Tibial artery (tissue), 4 donors: ENCODE measurements at regions not wholly inside any gene's neighbourhood (a gene's known extent, or its start where the extent isn't known, plus 50 kb on each side); places are given as distances from the start of the nearest gene placed in this dataset.

ENCODE experiments used
- DNase-seq, 2 donors: peaks; one replicate each; pipeline ENCODE4 v3.0.0-alpha.2; 2019
- H3K27ac ChIP-seq, 2 donors: fragments of 200-600 bp; sonication (generic) in 1 of 2; 1 replicate in 1 of 2; 2 replicates in 1 of 2; pipeline ENCODE4 v1.5.1; 2018 to 2019; ENCODE audit warnings: mild to moderate bottlenecking in 1 of 2
- H3K27me3 ChIP-seq, 2 donors: fragments of 200-600 bp; sonication (generic) in 1 of 2; one replicate each; pipeline versions ENCODE4 v1.5.1 to v1.6.0; 2016 to 2019
- H3K36me3 ChIP-seq, 3 donors: fragments of 200-600 bp; sonication (generic) in 2 of 3; one replicate each; pipeline ENCODE4 v1.5.1; 2016 to 2019; ENCODE audit warnings: mild to moderate bottlenecking in 2 of 3
- H3K4me1 ChIP-seq, 4 donors: fragments of 200-600 bp; sonication (generic) in 2 of 4; 1 replicate in 3 of 4; 2 replicates in 1 of 4; pipeline ENCODE4 v1.5.1; 2016 to 2019
- H3K4me3 ChIP-seq, 2 donors: fragments of 200-600 bp; sonication (generic) in 1 of 2; 1 replicate in 1 of 2; 2 replicates in 1 of 2; pipeline ENCODE4 v1.5.1; 2018 to 2019; ENCODE audit warnings: mild to moderate bottlenecking in 2 of 2
- H3K9me3 ChIP-seq, 3 donors: fragments of 200-600 bp; sonication (generic) in 1 of 3; one replicate each; pipeline ENCODE4 v1.5.1; 2016 to 2019
- CTCF ChIP-seq, 2 experiments: fragments of 200-600 bp in 1 of 2; fragments of 450-650 bp in 1 of 2; IDR thresholded peaks; one replicate each; pipeline ENCODE4 v1.5.1; 2017 to 2019; ENCODE audit warnings: antibody characterized with exemption in 2 of 2, mild to moderate bottlenecking in 1 of 2, moderate library complexity in 1 of 2
- intact Hi-C: fragments of 100-400 bp; cut with DNase I; formaldehyde crosslinking; loops from one replicate; pipeline ENCODE4 v1.15.0; 2023; ENCODE audit warnings: low total_unique reads

- H3K27ac ChIP-seq, result no peak overlapping the region
- H3K36me3 ChIP-seq, result no peaks in the 10 kb centered on the region
- no peak for TF ChIP-seq CTCF (IDR thresholded peaks at IDR 0.05)
- no peak overlapping the region for H3K4me3 ChIP-seq
- intact Hi-C loops, result no loop called here
- H3K9me3 ChIP-seq, result no peaks in the 10 kb centered on the region
- H3K4me1 ChIP-seq, result no peaks in the 10 kb centered on the region
- DNase-seq, result no peak
- H3K27me3 ChIP-seq, result no peaks in the 10 kb centered on the region
Measured at GRCh38 chr6:97674802-97675201, 391.8 kb upstream of the MMS22L start.

- H3K4me1 ChIP-seq, result no peaks in the 10 kb centered on the region
- no peak for TF ChIP-seq CTCF (IDR thresholded peaks at IDR 0.05)
- intact Hi-C loops, result no loop called here
Measured at GRCh38 chr6:97677626-97678025, 394.6 kb upstream of the MMS22L start.

GRCh38 chr6:97687916-97688315 lies 404.9 kb upstream of the MMS22L start:
- Histone ChIP-seq H3K4me3 (no peak overlapping the region), H3K27ac (no peak overlapping the region), H3K4me1 (no peaks in the 10 kb centered on the region), H3K36me3 (no peaks in the 10 kb centered on the region), H3K27me3 (no peaks in the 10 kb centered on the region), H3K9me3 (no peaks in the 10 kb centered on the region)
- intact Hi-C loops, result no loop called here
- DNase-seq, result no peak
- no peak for TF ChIP-seq CTCF (IDR thresholded peaks at IDR 0.05)

More at GRCh38 chr6:97677626-97678025, 394.6 kb upstream of the MMS22L start:
- no peaks in the 10 kb centered on the region for H3K27me3 ChIP-seq
- no peak overlapping the region for H3K4me3 ChIP-seq
- H3K27ac ChIP-seq, result no peak overlapping the region
- no peak for DNase-seq
- no peaks in the 10 kb centered on the region for H3K9me3 ChIP-seq
- H3K36me3 ChIP-seq, result no peaks in the 10 kb centered on the region

- Histone ChIP-seq H3K27me3 (no peaks in the 10 kb centered on the region), H3K4me3 (no peak overlapping the region), H3K27ac (no peak overlapping the region), H3K9me3 (no peaks in the 10 kb centered on the region), H3K36me3 (no peaks in the 10 kb centered on the region), H3K4me1 (no peaks in the 10 kb centered on the region)
- no peak for DNase-seq
- no peak for TF ChIP-seq CTCF (IDR thresholded peaks at IDR 0.05)
- intact Hi-C loops, result no loop called here
Measured at GRCh38 chr6:97689078-97689754, 406.2 kb upstream of the MMS22L start.

- intact Hi-C loops, result no loop called here
- Histone ChIP-seq H3K27me3 (no peaks in the 10 kb centered on the region), H3K27ac (no peak overlapping the region), H3K9me3 (no peaks in the 10 kb centered on the region), H3K4me3 (no peak overlapping the region), H3K4me1 (no peaks in the 10 kb centered on the region), H3K36me3 (no peaks in the 10 kb centered on the region)
- TF ChIP-seq CTCF (IDR thresholded peaks at IDR 0.05), result no peak
- DNase-seq, result no peak
Measured at GRCh38 chr6:97697456-97697855, 414.4 kb upstream of the MMS22L start.

GRCh38 chr6:97701801-97702200 lies 418.8 kb upstream of the MMS22L start:
- no peak for DNase-seq
- Histone ChIP-seq H3K27ac (no peak overlapping the region), H3K4me3 (no peak overlapping the region), H3K27me3 (no peaks in the 10 kb centered on the region), H3K36me3 (no peaks in the 10 kb centered on the region), H3K4me1 (no peaks in the 10 kb centered on the region), H3K9me3 (no peaks in the 10 kb centered on the region)
- intact Hi-C loops, result no loop called here
- TF ChIP-seq CTCF (IDR thresholded peaks at IDR 0.05), result no peak
